Thoracic aorta (tissue), 2 donors: ENCODE measurements at regions not wholly inside any gene's neighbourhood (a gene's known extent, or its start where the extent isn't known, plus 50 kb on each side); places are given as distances from the start of the nearest gene placed in this dataset.

Experiments
- ATAC-seq: fragments of 150-250 bp; one replicate; pipeline ENCODE4 v1.8.0; 2017; ENCODE audit warnings: low read depth; ENCODE audit not compliant: insufficient number of reproducible peaks, low FRiP score
- DNase-seq: peaks from one replicate; pipeline ENCODE4 v3.0.0-alpha.2; 2020; ENCODE audit warnings: low spot score
- H3K27ac ChIP-seq, 2 donors: fragments of 200-600 bp; sonication (generic); 1 replicate in 1 of 2; 2 replicates in 1 of 2; pipeline ENCODE4 v1.5.1; 2016; ENCODE audit warnings: mild to moderate bottlenecking in 2 of 2, moderate library complexity in 2 of 2
- H3K27me3 ChIP-seq: fragments of 200-600 bp; sonication (generic); replicated peaks from 2 replicates; pipeline ENCODE4 v1.6.0; 2016; ENCODE audit warnings: mild to moderate bottlenecking; ENCODE audit not compliant: insufficient read depth
- H3K36me3 ChIP-seq: fragments of 200-600 bp; sonication (generic); one replicate; pipeline ENCODE4 v1.5.1; 2016
- H3K4me1 ChIP-seq, 2 donors: fragments of 200-600 bp; sonication (generic); 1 replicate in 1 of 2; 2 replicates in 1 of 2; pipeline versions ENCODE4 v1.5.1 to v1.6.0; 2016; ENCODE audit warnings: low read depth in 2 of 2, mild to moderate bottlenecking in 1 of 2; ENCODE audit not compliant: control insufficient read depth in 1 of 2
- H3K4me3 ChIP-seq: fragments of 200-600 bp; sonication (generic); 2 replicates; pipeline ENCODE4 v1.5.1; 2016; ENCODE audit warnings: mild to moderate bottlenecking
- H3K9me3 ChIP-seq: fragments of 200-600 bp; sonication (generic); 2 replicates; pipeline ENCODE4 v1.5.1; 2016
- TF ChIP-seq, protein P1 (sequence below): fragments of 200-600 bp; sonication (generic); IDR thresholded peaks from one replicate; pipeline ENCODE4 v1.5.1; 2019; ENCODE audit warnings: antibody characterized with exemption

DNA sequence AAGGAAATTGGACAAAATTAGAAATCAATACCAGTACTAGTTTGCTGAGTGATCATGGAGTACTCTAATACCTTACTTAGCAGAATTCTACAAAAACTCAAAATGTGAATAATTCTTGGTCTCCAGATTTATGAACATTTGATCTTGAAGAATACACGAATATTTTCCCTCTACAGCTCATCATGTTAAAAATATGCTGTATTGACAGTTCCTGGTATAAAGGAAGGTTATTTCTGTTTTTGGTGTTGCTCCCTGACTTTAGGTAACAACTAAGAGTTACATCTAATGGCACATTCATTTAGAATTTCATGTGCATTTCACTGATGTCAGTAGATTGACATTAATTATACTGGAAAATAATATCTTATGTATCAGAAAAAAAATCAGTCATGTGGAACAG, 479.2 kb upstream of the PKDCC start:
- no peak for ATAC-seq
- no peaks in the 10 kb centered on the region for H3K4me1 ChIP-seq
- H3K36me3 ChIP-seq, result no peaks in the 10 kb centered on the region
- no peak overlapping the region for H3K4me3 ChIP-seq
- TF ChIP-seq, protein P1, sequence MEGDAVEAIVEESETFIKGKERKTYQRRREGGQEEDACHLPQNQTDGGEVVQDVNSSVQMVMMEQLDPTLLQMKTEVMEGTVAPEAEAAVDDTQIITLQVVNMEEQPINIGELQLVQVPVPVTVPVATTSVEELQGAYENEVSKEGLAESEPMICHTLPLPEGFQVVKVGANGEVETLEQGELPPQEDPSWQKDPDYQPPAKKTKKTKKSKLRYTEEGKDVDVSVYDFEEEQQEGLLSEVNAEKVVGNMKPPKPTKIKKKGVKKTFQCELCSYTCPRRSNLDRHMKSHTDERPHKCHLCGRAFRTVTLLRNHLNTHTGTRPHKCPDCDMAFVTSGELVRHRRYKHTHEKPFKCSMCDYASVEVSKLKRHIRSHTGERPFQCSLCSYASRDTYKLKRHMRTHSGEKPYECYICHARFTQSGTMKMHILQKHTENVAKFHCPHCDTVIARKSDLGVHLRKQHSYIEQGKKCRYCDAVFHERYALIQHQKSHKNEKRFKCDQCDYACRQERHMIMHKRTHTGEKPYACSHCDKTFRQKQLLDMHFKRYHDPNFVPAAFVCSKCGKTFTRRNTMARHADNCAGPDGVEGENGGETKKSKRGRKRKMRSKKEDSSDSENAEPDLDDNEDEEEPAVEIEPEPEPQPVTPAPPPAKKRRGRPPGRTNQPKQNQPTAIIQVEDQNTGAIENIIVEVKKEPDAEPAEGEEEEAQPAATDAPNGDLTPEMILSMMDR, result no peak
- H3K27me3 ChIP-seq, result no peaks in the 10 kb centered on the region
- H3K27ac ChIP-seq, result no peak overlapping the region
- H3K9me3 ChIP-seq, result no peaks in the 10 kb centered on the region
- no peak for DNase-seq

DNA sequence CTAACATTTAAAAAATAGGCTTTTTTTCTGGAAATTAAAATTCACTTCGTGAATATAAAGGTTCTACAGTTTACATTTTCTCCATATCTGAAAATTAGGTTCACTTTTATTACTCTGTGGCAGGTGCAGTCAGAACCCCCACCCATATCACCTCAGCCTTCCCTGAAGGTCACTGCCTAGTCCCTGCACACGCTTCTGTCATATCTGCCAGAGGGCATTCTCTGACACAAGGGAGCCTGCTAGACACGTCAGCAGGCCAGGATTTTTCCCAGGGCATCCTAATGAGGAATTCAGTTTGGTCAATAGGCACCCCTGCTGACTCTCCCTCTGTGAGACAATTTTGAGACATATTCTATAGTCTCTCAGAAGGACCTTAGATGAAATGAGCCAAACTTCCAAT, 475.7 kb upstream of the PKDCC start:
- DNase-seq, result no peak

DNA sequence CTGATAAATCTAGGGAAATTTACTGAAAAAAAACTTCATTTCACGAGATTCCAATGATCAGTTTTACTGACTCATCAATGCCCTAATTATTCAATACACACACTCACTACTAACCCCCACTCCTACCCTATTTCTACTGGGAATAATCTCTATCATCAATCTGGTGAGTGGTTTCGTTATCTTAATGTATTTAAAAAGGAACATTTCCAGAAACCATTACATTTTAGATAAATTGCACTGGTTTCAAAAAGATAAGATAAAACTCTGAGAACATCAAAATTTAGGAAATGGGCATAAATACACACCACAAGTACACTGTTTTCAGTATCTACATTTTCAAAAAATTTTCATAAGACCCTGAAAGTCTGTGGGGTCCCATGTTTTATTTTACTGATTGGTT, 471.4 kb upstream of the PKDCC start:
- ATAC-seq (no peak), DNase-seq (no peak)
- TF ChIP-seq, protein P1, result no peak
- H3K27ac ChIP-seq, result no peak overlapping the region
- no peaks in the 10 kb centered on the region for H3K9me3 ChIP-seq
- no peak overlapping the region for H3K4me3 ChIP-seq
- no peaks in the 10 kb centered on the region for H3K36me3 ChIP-seq
- H3K27me3 ChIP-seq, result no peaks in the 10 kb centered on the region
- H3K4me1 ChIP-seq, result peaks cover 0 to 8% of the 10 kb centered on the region in 2 donors

More for the DNA sequence above, 475.7 kb upstream of the PKDCC start:
- Histone ChIP-seq H3K4me1 (no peaks in the 10 kb centered on the region), H3K27ac (no peak overlapping the region), H3K27me3 (no peaks in the 10 kb centered on the region), H3K9me3 (no peaks in the 10 kb centered on the region), H3K4me3 (no peak overlapping the region), H3K36me3 (no peaks in the 10 kb centered on the region)
- ATAC-seq, result no peak
- TF ChIP-seq, protein P1, result no peak

DNA sequence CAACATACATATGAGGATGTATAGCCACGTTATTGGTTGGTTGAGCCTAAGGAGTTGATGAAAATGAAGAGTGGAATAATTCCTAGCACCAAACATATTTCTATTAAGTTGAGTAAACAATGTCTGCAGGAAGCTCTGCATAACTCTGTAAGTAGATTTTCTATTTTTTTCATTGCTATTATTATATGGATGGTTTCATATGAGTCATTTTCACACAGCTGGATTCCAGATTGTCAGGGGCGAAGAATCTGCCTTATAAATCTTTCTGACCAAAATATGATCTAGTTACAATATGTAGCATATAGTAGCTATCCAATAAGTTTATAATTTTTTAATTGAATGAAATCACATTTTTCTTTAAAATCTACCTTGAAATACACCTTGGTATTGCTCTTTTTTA, 468.0 kb upstream of the PKDCC start:
- TF ChIP-seq, protein P1, result no peak
- no peak for DNase-seq
- peaks cover 11% of the 10 kb centered on the region for H3K9me3 ChIP-seq
- ATAC-seq, result no peak
- H3K4me3 ChIP-seq, result no peak overlapping the region
- no peak overlapping the region for H3K27ac ChIP-seq
- no peaks in the 10 kb centered on the region for H3K36me3 ChIP-seq
- no peaks in the 10 kb centered on the region for H3K27me3 ChIP-seq
- peaks cover 0 to 8% of the 10 kb centered on the region in 2 donors for H3K4me1 ChIP-seq

DNA sequence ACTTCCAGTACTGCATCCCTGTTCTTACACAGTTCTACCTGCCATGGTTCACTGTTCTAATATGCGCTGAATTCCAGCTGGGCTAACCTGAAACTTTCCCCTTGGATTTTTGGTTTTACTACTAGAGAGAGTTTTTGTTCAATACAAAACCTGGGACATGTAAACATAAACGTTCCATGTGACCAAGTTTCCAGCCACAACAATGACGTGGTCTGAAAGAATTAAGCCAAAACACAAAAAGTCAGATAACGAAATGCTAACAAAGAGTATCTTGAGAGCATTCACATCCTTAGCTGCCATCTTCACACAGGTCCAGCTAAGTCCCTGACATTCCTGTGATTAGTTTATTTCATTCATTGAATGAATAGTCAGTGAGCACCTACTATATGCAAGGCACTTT, 467.0 kb upstream of the PKDCC start:
- Histone ChIP-seq H3K4me3 (no peak overlapping the region), H3K27me3 (no peaks in the 10 kb centered on the region), H3K27ac (no peak overlapping the region), H3K9me3 (peaks cover 17% of the 10 kb centered on the region), H3K4me1 (peaks cover 0 to 8% of the 10 kb centered on the region in 2 donors), H3K36me3 (no peaks in the 10 kb centered on the region)
- ATAC-seq, result no peak
- TF ChIP-seq, protein P1, result no peak
- no peak for DNase-seq
